IMR-90 (cell line): ENCODE measurements at regions not wholly inside any gene's neighbourhood (a gene's known extent, or its start where the extent isn't known, plus 50 kb on each side); places are given as distances from the start of the nearest gene placed in this dataset.

ENCODE experiments used
- FOS ChIP-seq: fragments of 150-350 bp; IDR thresholded peaks from 2 replicates; pipeline ENCODE4 v1.6.1; 2016; ENCODE audit warnings: low read depth, low read length
- SMC3 ChIP-seq: fragments of 150-350 bp; IDR thresholded peaks from 2 replicates; pipeline ENCODE4 v1.6.1; 2016; ENCODE audit warnings: low read depth, mild to moderate bottlenecking, antibody characterized with exemption, low read length, moderate library complexity

DNA sequence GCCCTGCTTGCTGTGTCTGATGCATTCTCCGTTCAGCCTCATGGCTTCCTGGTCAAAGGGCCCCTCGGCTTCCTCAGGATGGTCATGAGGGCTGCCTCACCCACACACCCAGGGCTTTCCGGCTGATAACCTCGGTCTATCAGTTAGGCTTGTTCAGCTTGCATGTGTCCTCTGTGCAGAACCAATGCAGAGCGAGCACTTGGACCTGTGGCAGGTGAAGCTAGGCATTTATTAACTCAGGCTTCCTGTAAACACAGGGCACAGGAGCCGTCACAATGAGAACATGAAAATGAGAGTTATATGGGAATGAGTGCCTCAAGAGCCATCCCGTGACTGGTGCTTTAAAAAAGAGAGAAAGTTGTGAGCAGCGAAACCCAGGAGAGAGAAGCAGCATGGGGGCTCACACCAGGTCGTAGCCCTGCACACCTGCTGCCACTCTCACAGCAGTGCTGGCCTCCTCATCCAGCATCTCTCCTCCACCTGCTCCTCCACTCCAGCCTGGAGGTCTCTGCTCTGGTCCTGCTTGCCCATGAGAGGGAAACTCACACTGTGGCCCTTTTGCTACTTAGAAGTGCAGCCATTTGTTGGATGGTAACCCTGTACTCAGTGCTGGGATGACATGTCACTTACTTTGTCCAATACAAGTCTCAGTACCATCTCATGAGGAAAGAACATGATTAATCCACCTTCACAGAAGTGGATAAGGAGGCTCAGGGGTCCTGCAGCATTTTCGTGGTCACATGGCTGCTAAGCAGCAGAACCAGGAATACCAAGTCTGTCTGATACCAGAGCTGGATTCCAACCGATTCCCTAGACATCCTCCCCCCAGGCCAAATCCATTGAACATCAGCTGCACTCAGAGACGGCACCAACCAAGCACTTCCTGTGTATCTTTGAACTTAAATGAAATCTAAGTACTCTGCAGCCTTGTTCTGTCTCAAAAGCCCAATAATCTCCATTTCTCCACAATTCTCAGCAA lies 50.5 kb upstream of the IRS2 start (continued):
- TF ChIP-seq SMC3 (no peak), FOS (no peak)
